RWPE1 (cell line): ENCODE measurements at regions not wholly inside any gene's neighbourhood (a gene's known extent, or its start where the extent isn't known, plus 50 kb on each side); places are given as distances from the start of the nearest gene placed in this dataset.
"Not testable (repeated sequence)": the region's sequence is repeated elsewhere in the genome, so short reads cannot be mapped to it uniquely, and the experiment has no call there.

Experiments used
- CTCF ChIA-PET: fragments of 350-600 bp; sonication (Branson Sonifier 250); formaldehyde crosslinking; extraction: SDS; loops from one replicate; lab custom pipeline; 2021; lab: Yijun Ruan, JAX
- POLR2A ChIA-PET: fragments of 400-600 bp; formaldehyde crosslinking; extraction: SDS; loops from one replicate; lab custom pipeline; 2020; ENCODE audit warnings: antibody characterized with exemption; ENCODE audit not compliant: low non-redundant PET; lab: Yijun Ruan, JAX
- DNase-seq: peaks from one replicate; pipeline ENCODE4 v3.0.0; 2012; ENCODE audit warnings: low spot score
- H3K27ac ChIP-seq: fragments of 450-650 bp; 2 replicates; pipeline ENCODE4 v1.5.1; 2017
- CTCF ChIP-seq: fragments of 450-650 bp; conservative IDR thresholded peaks from 2 replicates; pipeline ENCODE4 v1.5.1; 2017; ENCODE audit warnings: low read depth, mild to moderate bottlenecking

DNA sequence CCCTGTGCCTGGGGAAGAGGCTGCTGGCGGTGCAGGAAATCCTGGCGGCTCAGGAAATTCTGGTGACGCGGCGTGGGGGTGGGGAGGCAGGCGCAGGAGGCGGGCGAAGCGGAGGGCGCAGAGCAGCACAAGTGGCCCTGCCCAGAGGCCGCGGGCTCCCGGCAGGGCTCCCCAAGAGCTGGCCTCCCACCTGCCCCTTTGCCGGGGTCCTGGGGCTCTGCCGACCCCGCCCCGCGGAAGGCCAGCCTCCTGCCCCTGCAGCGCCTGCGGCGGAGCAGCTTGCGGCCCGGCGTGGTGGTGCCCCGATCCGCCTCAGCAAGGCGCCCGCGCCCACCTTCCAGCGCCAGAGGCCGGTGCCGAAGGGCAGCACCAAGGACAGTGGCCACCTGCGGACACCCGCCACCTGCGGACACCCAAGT lies 100.2 kb upstream of the OR4C13 start:
- no peak for DNase-seq
- no peak overlapping the region for H3K27ac ChIP-seq
- CTCF ChIA-PET: no interaction called here
- POLR2A ChIA-PET: no interaction called here
- TF ChIP-seq CTCF: no peak

DNA sequence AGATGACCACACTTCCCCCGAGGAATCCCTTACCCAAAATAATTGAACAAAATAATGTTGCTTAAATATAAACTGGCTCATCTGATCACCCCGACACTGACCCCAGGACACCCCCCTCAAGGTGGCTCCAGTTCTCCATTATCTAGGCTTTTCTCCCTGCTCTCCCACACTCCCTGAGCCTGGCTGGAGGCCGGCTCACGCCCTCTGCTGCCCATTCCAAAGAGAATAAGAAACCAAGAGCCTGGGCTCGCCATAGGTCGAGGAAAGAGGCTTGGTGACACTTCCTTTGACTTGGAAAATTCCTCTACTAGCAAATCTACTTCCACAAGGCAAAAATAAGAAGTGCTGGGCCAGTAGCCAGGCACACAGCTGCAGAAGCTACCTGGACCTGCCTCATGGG lies 63.3 kb upstream of the OR4C13 start:
- DNase-seq, POLR2A ChIA-PET, CTCF ChIA-PET: not testable (repeated sequence)

GRCh38 chr11:49891910-49892671 lies 60.1 kb upstream of the OR4C13 start:
- POLR2A ChIA-PET, H3K27ac ChIP-seq, CTCF ChIA-PET, DNase-seq: not testable (repeated sequence)

More for the DNA sequence above, 63.3 kb upstream of the OR4C13 start:
- H3K27ac ChIP-seq: not testable (repeated sequence)

DNA sequence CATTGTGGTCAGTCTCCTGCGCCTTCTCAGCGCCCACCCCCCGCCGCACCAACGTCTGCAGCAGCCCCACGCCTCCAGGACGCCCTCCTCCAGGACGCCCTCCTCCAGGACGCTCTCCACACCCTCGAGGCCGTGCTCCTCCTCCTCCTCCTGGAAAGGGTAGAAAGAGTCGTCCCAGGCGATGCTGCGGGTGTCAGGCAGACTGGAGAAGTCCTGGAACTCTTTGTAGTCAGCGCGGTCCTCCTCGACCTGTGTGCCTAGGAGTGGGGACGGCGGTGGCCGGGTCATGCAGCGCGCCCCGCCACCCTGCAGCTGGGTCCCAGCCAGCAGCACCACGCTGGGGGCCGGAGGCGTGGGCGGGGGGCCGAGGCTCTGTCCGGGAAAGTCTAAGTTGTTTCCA lies 58.7 kb upstream of the OR4C13 start:
- DNase-seq, POLR2A ChIA-PET, H3K27ac ChIP-seq, CTCF ChIA-PET: not testable (repeated sequence)
